HepG2 (cell line): ENCODE measurements at regions not wholly inside any gene's neighbourhood (a gene's known extent, or its start where the extent isn't known, plus 50 kb on each side); places are given as distances from the start of the nearest gene placed in this dataset.

ENCODE experiments used
- ATAC-seq: fragments of 200-7000 bp; cut with Tn5 transposase; 3 replicates; pipeline ENCODE4 v1.9.1; 2020; ENCODE audit warnings: mild to moderate bottlenecking, moderate library complexity
- BruUV-seq: library from RNA; stranded (reverse); fragments of 400-500 nt; replicated peaks from 2 replicates; lab custom pipeline; 2021; lab: Mats Ljungman, UMichigan
- CTCF ChIA-PET: fragments of 300-600 bp; formaldehyde crosslinking; extraction: SDS; loops from one replicate; lab custom pipeline; 2021; ENCODE audit warnings: low total read pairs, inconsistent platforms, low intra/inter-chr PET ratio; lab: Yijun Ruan, JAX
- POLR2A ChIA-PET: fragments of 350-600 bp; sonication (Branson Sonifier 250); formaldehyde crosslinking; loops from one replicate; lab custom pipeline; 2020; ENCODE audit warnings: antibody characterized with exemption, inconsistent platforms; lab: Yijun Ruan, JAX
- DNase-seq: peaks from one replicate; pipeline ENCODE4 v3.0.0-alpha.2; 2015; ENCODE audit warnings: low spot score
- FAIRE-seq: peaks from 3 replicates; lab custom pipeline; 2011; peaks lifted over from hg19 to GRCh38; lab: Jason Lieb, UNC
- H2AFZ ChIP-seq: one replicate; pipeline ENCODE4 v1.6.1; 2011; ENCODE audit warnings: low read length, inconsistent platforms
- H3K27ac ChIP-seq: fragments of 300-600 bp; 3 replicates; pipeline ENCODE4 v1.8.0; 2011; ENCODE audit warnings: mixed run types, mild to moderate bottlenecking, mixed read lengths, low read length, inconsistent platforms; ENCODE audit not compliant: insufficient read depth; ENCODE audit errors: extremely low read length
- H3K27me3 ChIP-seq, 2 experiments: fragments of 200-600 bp in 1 of 2; 2 replicates in 1 of 2; 3 replicates in 1 of 2; pipeline versions ENCODE4 v1.6.0 to v1.8.0; 2011; ENCODE audit warnings: low read length in 2 of 2, mild to moderate bottlenecking in 2 of 2, moderate library complexity in 2 of 2, inconsistent platforms in 1 of 2; ENCODE audit not compliant: insufficient read depth in 2 of 2, control insufficient read depth in 1 of 2
- H3K36me3 ChIP-seq, 2 experiments: fragments of 200-600 bp in 1 of 2; replicated peaks in 1 of 2; 2 replicates in 1 of 2; 3 replicates in 1 of 2; pipeline versions ENCODE4 v1.5.1 to v1.8.0; 2011; ENCODE audit warnings: low read length in 2 of 2, inconsistent platforms in 1 of 2; ENCODE audit not compliant: insufficient read depth in 2 of 2, control insufficient read depth in 1 of 2
- H3K4me1 ChIP-seq: 2 replicates; pipeline ENCODE4 v1.5.1; 2012; ENCODE audit warnings: low read length, inconsistent platforms; ENCODE audit not compliant: insufficient read depth
- H3K4me2 ChIP-seq: 2 replicates; pipeline ENCODE4 v1.6.0; 2011; ENCODE audit warnings: low read depth, low read length, inconsistent platforms
- H3K4me3 ChIP-seq, 3 experiments: fragments of 200-600 bp in 1 of 3; sonication (generic), shearing (Covaris generic) in 1 of 3; replicated peaks in 1 of 3; 2 replicates each; pipeline ENCODE4 v1.5.1; 2011 to 2016; ENCODE audit warnings: low read length in 3 of 3, inconsistent platforms in 2 of 3, low read depth in 2 of 3, mild to moderate bottlenecking in 2 of 3, control low read depth in 1 of 3, mixed read lengths in 1 of 3; ENCODE audit not compliant: insufficient read depth in 1 of 3
- H3K79me2 ChIP-seq: one replicate; pipeline ENCODE4 v1.6.1; 2011; ENCODE audit warnings: low read length, inconsistent platforms; ENCODE audit not compliant: insufficient read depth
- H3K9ac ChIP-seq: 2 replicates; pipeline ENCODE4 v1.6.0; 2011; ENCODE audit warnings: mild to moderate bottlenecking, low read depth, low read length, inconsistent platforms; ENCODE audit not compliant: insufficient read depth
- H3K9me3 ChIP-seq: 2 replicates; pipeline ENCODE4 v1.5.1; 2012; ENCODE audit warnings: mild to moderate bottlenecking, low read length
- H4K20me1 ChIP-seq: 2 replicates; pipeline ENCODE4 v1.6.0; 2011; ENCODE audit warnings: inconsistent platforms, mild to moderate bottlenecking, low read length, moderate library complexity; ENCODE audit not compliant: insufficient read depth
- CREM ChIP-seq, 2 experiments: sonication (generic) in 1 of 2; formaldehyde crosslinking in 1 of 2; IDR thresholded peaks; 2 replicates each; pipeline versions ENCODE4 v1.4.0 to v1.6.1; 2016 to 2020; ENCODE audit warnings: antibody characterized with exemption in 1 of 2, mild to moderate bottlenecking in 1 of 2, missing genetic modification reagents in 1 of 2
- GATAD1 ChIP-seq: IDR thresholded peaks from 2 replicates; pipeline ENCODE4 v1.6.1; 2016; ENCODE audit warnings: missing genetic modification reagents, missing compliant biosample characterization
- HNF1A ChIP-seq, 2 experiments: sonication (generic) in 1 of 2; formaldehyde crosslinking in 1 of 2; IDR thresholded peaks; 2 replicates each; pipeline versions ENCODE4 v1.4.0 to v1.6.1; 2016 to 2020; ENCODE audit warnings: borderline replicate concordance in 1 of 2, low read depth in 1 of 2, mild to moderate bottlenecking in 1 of 2, missing genetic modification reagents in 1 of 2
- HNRNPH1 ChIP-seq: fragments of 200-400 bp; formaldehyde crosslinking; optimal IDR thresholded peaks from 2 replicates; pipeline ENCODE3; 2017; ENCODE audit warnings: mild to moderate bottlenecking, low read depth, low read length
- HNRNPL ChIP-seq: fragments of 200-400 bp; formaldehyde crosslinking; IDR thresholded peaks from 2 replicates; pipeline ENCODE4 v1.6.1; 2017; ENCODE audit warnings: mild to moderate bottlenecking, low read depth, low read length
- NR2F6 ChIP-seq, 2 experiments: IDR thresholded peaks; 2 replicates each; pipeline ENCODE4 v1.6.1; 2016; ENCODE audit warnings: antibody characterized with exemption in 1 of 2, mild to moderate bottlenecking in 1 of 2
- PBX3 ChIP-seq: sonication (generic); formaldehyde crosslinking; IDR thresholded peaks from 2 replicates; pipeline ENCODE4 v1.8.1; 2023; ENCODE audit warnings: missing genetic modification reagents, inconsistent platforms, borderline replicate concordance
- SAFB2 ChIP-seq: sonication (generic); formaldehyde crosslinking; IDR thresholded peaks from 2 replicates; pipeline ENCODE4 v1.5.1; 2020; ENCODE audit warnings: missing genetic modification reagents, low read depth, mild to moderate bottlenecking, borderline replicate concordance
- SALL1 ChIP-seq: sonication (generic); formaldehyde crosslinking; IDR thresholded peaks from 2 replicates; pipeline ENCODE4 v1.8.0; 2022; ENCODE audit warnings: mild to moderate bottlenecking, missing genetic modification reagents
- ZFP37 ChIP-seq: sonication (generic); formaldehyde crosslinking; IDR thresholded peaks from 2 replicates; pipeline ENCODE4 v1.4.0; 2020; ENCODE audit warnings: missing genetic modification reagents, borderline replicate concordance
- ZNF432 ChIP-seq: sonication (generic); formaldehyde crosslinking; IDR thresholded peaks from 2 replicates; pipeline ENCODE4 v1.5.0; 2020; ENCODE audit warnings: missing genetic modification reagents, mild to moderate bottlenecking, borderline replicate concordance
- ZNF782 ChIP-seq: sonication (generic); formaldehyde crosslinking; IDR thresholded peaks from 2 replicates; pipeline ENCODE4 v1.4.0; 2020; ENCODE audit warnings: missing genetic modification reagents, mild to moderate bottlenecking, borderline replicate concordance
- WGBS: methylation state at CpG from one replicate; pipeline ENCODE4 v1.1.6; 2017; ENCODE audit warnings: low lambda C conversion rate; 5-methylcytosine and 5-hydroxymethylcytosine counted together
- in situ Hi-C: cut with HindIII; loops from 2 replicates; pipeline ENCODE4 v1.10.0; 2017; ENCODE audit warnings: low pct_unique_long_range_greater_than_20kb; ENCODE audit not compliant: extremely low pct_ligation_motif_present
- intact Hi-C: fragments of 100-400 bp; cut with micrococcal nuclease; formaldehyde crosslinking; loops from one replicate; pipeline ENCODE4 v1.10.0; 2022; ENCODE audit not compliant: unreplicated experiment
- TF ChIP-seq, protein P1 (sequence below): sonication (generic); formaldehyde crosslinking; IDR thresholded peaks from 2 replicates; pipeline ENCODE4 v1.5.1; 2020; ENCODE audit warnings: mild to moderate bottlenecking, missing genetic modification reagents, moderate library complexity

DNA sequence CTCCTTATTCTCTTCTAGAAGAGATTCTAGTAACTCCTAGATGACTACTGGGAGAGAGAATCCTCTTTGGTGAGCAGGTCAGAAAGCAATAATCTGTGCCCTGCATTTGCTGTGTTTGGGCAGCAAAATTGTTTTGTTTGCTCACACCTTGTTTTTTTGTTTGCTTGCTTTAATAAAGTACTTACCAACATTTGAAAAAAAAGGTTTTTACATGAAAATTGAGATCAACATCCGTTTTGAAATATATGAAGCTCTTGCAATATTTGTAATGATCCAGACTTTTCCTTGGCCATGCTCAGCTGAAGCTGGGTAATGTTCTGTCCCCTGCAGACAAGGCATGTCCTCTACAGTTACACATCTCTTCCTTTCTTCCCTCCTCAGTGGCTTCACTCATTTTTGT is 62.2 kb downstream of the DIPK2A start:
- ChIA-PET POLR2A (no interaction called here), CTCF (no interaction called here)
- no peaks in the 10 kb centered on the region for H3K36me3 ChIP-seq
- in situ Hi-C loops (no loop called here), intact Hi-C loops (no loop called here)
- H3K4me1 ChIP-seq = no peaks in the 10 kb centered on the region
- no peaks in the 10 kb centered on the region for H4K20me1 ChIP-seq
- no peaks in the 10 kb centered on the region for H3K79me2 ChIP-seq
- no peaks in the 10 kb centered on the region for H3K27me3 ChIP-seq
- ATAC-seq (no peak), DNase-seq (no peak), FAIRE-seq (no peak)
- 0% methylated on average over 1 of the region's 1 CpG for WGBS
- no peak overlapping the region for H3K9ac ChIP-seq
- BruUV-seq = no TSS peak
- H2AFZ ChIP-seq = no peak overlapping the region
- H3K9me3 ChIP-seq = no peaks in the 10 kb centered on the region
- TF ChIP-seq HNRNPH1 = no peak
- no peak for TF ChIP-seq HNRNPL
- no peak for TF ChIP-seq SAFB2
- no peak for TF ChIP-seq GATAD1 (CRISPR knock-in tag)
- TF ChIP-seq ZFP37 (CRISPR knock-in tag) = no peak
- TF ChIP-seq ZNF432 (CRISPR knock-in tag) = no peak
- no peak for TF ChIP-seq ZNF782 (CRISPR knock-in tag)
- TF ChIP-seq HNF1A (IDR thresholded peaks at IDR 0.05; ENCODE audit: low read depth) = no peak
- TF ChIP-seq HNF1A (CRISPR knock-in tag; IDR thresholded peaks at IDR 0.05; ENCODE audit: borderline replicate concordance) = no peak
- TF ChIP-seq SALL1 = no peak
- TF ChIP-seq, protein P1, sequence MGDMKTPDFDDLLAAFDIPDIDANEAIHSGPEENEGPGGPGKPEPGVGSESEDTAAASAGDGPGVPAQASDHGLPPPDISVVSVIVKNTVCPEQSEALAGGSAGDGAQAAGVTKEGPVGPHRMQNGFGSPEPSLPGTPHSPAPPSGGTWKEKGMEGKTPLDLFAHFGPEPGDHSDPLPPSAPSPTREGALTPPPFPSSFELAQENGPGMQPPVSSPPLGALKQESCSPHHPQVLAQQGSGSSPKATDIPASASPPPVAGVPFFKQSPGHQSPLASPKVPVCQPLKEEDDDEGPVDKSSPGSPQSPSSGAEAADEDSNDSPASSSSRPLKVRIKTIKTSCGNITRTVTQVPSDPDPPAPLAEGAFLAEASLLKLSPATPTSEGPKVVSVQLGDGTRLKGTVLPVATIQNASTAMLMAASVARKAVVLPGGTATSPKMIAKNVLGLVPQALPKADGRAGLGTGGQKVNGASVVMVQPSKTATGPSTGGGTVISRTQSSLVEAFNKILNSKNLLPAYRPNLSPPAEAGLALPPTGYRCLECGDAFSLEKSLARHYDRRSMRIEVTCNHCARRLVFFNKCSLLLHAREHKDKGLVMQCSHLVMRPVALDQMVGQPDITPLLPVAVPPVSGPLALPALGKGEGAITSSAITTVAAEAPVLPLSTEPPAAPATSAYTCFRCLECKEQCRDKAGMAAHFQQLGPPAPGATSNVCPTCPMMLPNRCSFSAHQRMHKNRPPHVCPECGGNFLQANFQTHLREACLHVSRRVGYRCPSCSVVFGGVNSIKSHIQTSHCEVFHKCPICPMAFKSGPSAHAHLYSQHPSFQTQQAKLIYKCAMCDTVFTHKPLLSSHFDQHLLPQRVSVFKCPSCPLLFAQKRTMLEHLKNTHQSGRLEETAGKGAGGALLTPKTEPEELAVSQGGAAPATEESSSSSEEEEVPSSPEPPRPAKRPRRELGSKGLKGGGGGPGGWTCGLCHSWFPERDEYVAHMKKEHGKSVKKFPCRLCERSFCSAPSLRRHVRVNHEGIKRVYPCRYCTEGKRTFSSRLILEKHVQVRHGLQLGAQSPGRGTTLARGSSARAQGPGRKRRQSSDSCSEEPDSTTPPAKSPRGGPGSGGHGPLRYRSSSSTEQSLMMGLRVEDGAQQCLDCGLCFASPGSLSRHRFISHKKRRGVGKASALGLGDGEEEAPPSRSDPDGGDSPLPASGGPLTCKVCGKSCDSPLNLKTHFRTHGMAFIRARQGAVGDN (CRISPR knock-in tag) = no peak
- TF ChIP-seq PBX3 = no peak
- no peak for TF ChIP-seq NR2F6 (IDR thresholded peaks at IDR 0.05)
- no peak for TF ChIP-seq NR2F6 (CRISPR knock-in tag; IDR thresholded peaks at IDR 0.05)
- no peak for TF ChIP-seq CREM (IDR thresholded peaks at IDR 0.05)
- TF ChIP-seq CREM (CRISPR knock-in tag; IDR thresholded peaks at IDR 0.05) = no peak
- H3K4me2 ChIP-seq = no peak overlapping the region
- H3K4me3 ChIP-seq = no peak overlapping the region
- H3K27ac ChIP-seq = no peak overlapping the region
